ENCODE measurements at regions not wholly inside any gene's neighbourhood (a gene's known extent, or its start where the extent isn't known, plus 50 kb on each side); places are given as distances from the start of the nearest gene placed in this dataset.

GRCh38 chr2:167832868-167833287 is 414.5 kb downstream of the STK39 start:
- H3K27ac ChIP-seq: no peak overlapping the region
- TF ChIP-seq CTCF (conservative IDR thresholded peaks at IDR 0.05): no peak

- no peak for TF ChIP-seq CTCF (conservative IDR thresholded peaks at IDR 0.05)
- H3K27ac ChIP-seq: no peak overlapping the region
Measured at GRCh38 chr2:167827352-167828097, 419.9 kb downstream of the STK39 start.

- no peak for TF ChIP-seq CTCF (conservative IDR thresholded peaks at IDR 0.05)
- no peak overlapping the region for H3K27ac ChIP-seq
Measured at GRCh38 chr2:167826906-167827305, 420.5 kb downstream of the STK39 start.

GRCh38 chr2:167825664-167826063 is 421.7 kb downstream of the STK39 start:
- TF ChIP-seq CTCF (conservative IDR thresholded peaks at IDR 0.05): no peak
- H3K27ac ChIP-seq: no peak overlapping the region

GRCh38 chr2:167822690-167823465 is 424.5 kb downstream of the STK39 start:
- H3K27ac ChIP-seq: no peak overlapping the region

GRCh38 chr2:167820488-167820887 is 426.9 kb downstream of the STK39 start:
- H3K27ac ChIP-seq: no peak overlapping the region
- no peak for TF ChIP-seq CTCF (conservative IDR thresholded peaks at IDR 0.05)

More at GRCh38 chr2:167822690-167823465, 424.5 kb downstream of the STK39 start:
- TF ChIP-seq CTCF (conservative IDR thresholded peaks at IDR 0.05): no peak

- TF ChIP-seq CTCF (conservative IDR thresholded peaks at IDR 0.05): no peak
- no peak overlapping the region for H3K27ac ChIP-seq
Measured at GRCh38 chr2:167818521-167818920, 428.9 kb downstream of the STK39 start.

All from VCaP (cell line).